Peyer's patch (tissue), 4 donors: ENCODE measurements at regions not wholly inside any gene's neighbourhood (a gene's known extent, or its start where the extent isn't known, plus 50 kb on each side); places are given as distances from the start of the nearest gene placed in this dataset.

ENCODE experiments used
- DNase-seq, 3 donors: peaks; one replicate each; pipeline ENCODE4 v3.0.0-alpha.2; 2017 to 2019
- H3K27ac ChIP-seq, 4 donors: fragments of 200-600 bp; sonication (generic); one replicate each; pipeline ENCODE4 v1.5.1; 2016 to 2019
- H3K27me3 ChIP-seq, 2 donors: fragments of 200-600 bp; sonication (generic); one replicate each; pipeline ENCODE4 v1.5.1; 2019
- H3K36me3 ChIP-seq, 3 donors: fragments of 200-600 bp; sonication (generic); one replicate each; pipeline ENCODE4 v1.5.1; 2016 to 2019
- H3K4me1 ChIP-seq, 4 donors: fragments of 200-600 bp; sonication (generic); one replicate each; pipeline ENCODE4 v1.5.1; 2016 to 2019
- H3K4me3 ChIP-seq, 4 donors: fragments of 200-600 bp; sonication (generic); 1 replicate in 3 of 4; 2 replicates in 1 of 4; pipeline ENCODE4 v1.5.1; 2016 to 2019; ENCODE audit warnings: mild to moderate bottlenecking in 1 of 4
- H3K9me3 ChIP-seq, 4 donors: fragments of 200-600 bp; sonication (generic); one replicate each; pipeline ENCODE4 v1.5.1; 2016 to 2019; ENCODE audit warnings: mild to moderate bottlenecking in 1 of 4
- CTCF ChIP-seq, 6 experiments: fragments of 450-650 bp in 4 of 6; fragments of 200-600 bp in 2 of 6; sonication (generic) in 1 of 6; IDR thresholded peaks; one replicate each; pipeline ENCODE4 v1.5.1; 2017 to 2019; ENCODE audit warnings: antibody characterized with exemption in 6 of 6, mild to moderate bottlenecking in 3 of 6, moderate library complexity in 1 of 6
- POLR2A ChIP-seq, 2 donors: fragments of 450-650 bp; IDR thresholded peaks; one replicate each; pipeline ENCODE4 v1.5.1; 2017; ENCODE audit warnings: antibody characterized with exemption in 2 of 2, mild to moderate bottlenecking in 2 of 2, moderate library complexity in 2 of 2

GRCh38 chr9:31275419-31275818 lies 1109.0 kb upstream of the ACO1 start:
- Histone ChIP-seq H3K36me3 (no peaks in the 10 kb centered on the region), H3K9me3 (no peaks in the 10 kb centered on the region), H3K4me3 (no peak overlapping the region), H3K27ac (no peak overlapping the region), H3K27me3 (no peaks in the 10 kb centered on the region), H3K4me1 (no peaks in the 10 kb centered on the region)
- DNase-seq, result no peak
- no peak for TF ChIP-seq CTCF (IDR thresholded peaks at IDR 0.05)
- no peak for TF ChIP-seq POLR2A (IDR thresholded peaks at IDR 0.05)

GRCh38 chr9:31290731-31291130 lies 1093.7 kb upstream of the ACO1 start:
- Histone ChIP-seq H3K4me3 (no peak overlapping the region), H3K9me3 (no peaks in the 10 kb centered on the region), H3K4me1 (no peaks in the 10 kb centered on the region), H3K36me3 (no peaks in the 10 kb centered on the region), H3K27ac (no peak overlapping the region), H3K27me3 (no peaks in the 10 kb centered on the region)
- TF ChIP-seq POLR2A (IDR thresholded peaks at IDR 0.05) (no peak), CTCF (IDR thresholded peaks at IDR 0.05) (no peak)
- DNase-seq, result no peak

- H3K4me3 ChIP-seq, result no peak overlapping the region
Observed at GRCh38 chr9:31302620-31303418, 1081.6 kb upstream of the ACO1 start.

GRCh38 chr9:31304576-31304975 lies 1079.9 kb upstream of the ACO1 start:
- no peaks in the 10 kb centered on the region for H3K27me3 ChIP-seq
- H3K36me3 ChIP-seq, result no peaks in the 10 kb centered on the region
- TF ChIP-seq POLR2A (IDR thresholded peaks at IDR 0.05) (no peak), CTCF (IDR thresholded peaks at IDR 0.05) (no peak)
- H3K27ac ChIP-seq, result no peak overlapping the region
- DNase-seq, result no peak
- H3K4me3 ChIP-seq, result no peak overlapping the region
- H3K9me3 ChIP-seq, result no peaks in the 10 kb centered on the region
- peaks cover 0 to 5% (median 0%) of the 10 kb centered on the region in 4 donors for H3K4me1 ChIP-seq

More at GRCh38 chr9:31302620-31303418, 1081.6 kb upstream of the ACO1 start:
- Histone ChIP-seq H3K36me3 (no peaks in the 10 kb centered on the region), H3K9me3 (no peaks in the 10 kb centered on the region), H3K27me3 (no peaks in the 10 kb centered on the region), H3K4me1 (peaks cover 0 to 5% (median 0%) of the 10 kb centered on the region in 4 donors), H3K27ac (no peak overlapping the region)
- DNase-seq, result no peak
- TF ChIP-seq POLR2A (IDR thresholded peaks at IDR 0.05) (no peak), CTCF (IDR thresholded peaks at IDR 0.05) (no peak)

GRCh38 chr9:31314241-31314640 lies 1070.2 kb upstream of the ACO1 start:
- no peaks in the 10 kb centered on the region for H3K27me3 ChIP-seq
- TF ChIP-seq CTCF (IDR thresholded peaks at IDR 0.05) (no peak), POLR2A (IDR thresholded peaks at IDR 0.05) (no peak)
- no peak for DNase-seq
- H3K4me3 ChIP-seq, result no peak overlapping the region
- H3K36me3 ChIP-seq, result no peaks in the 10 kb centered on the region
- no peaks in the 10 kb centered on the region for H3K9me3 ChIP-seq
- H3K4me1 ChIP-seq, result no peaks in the 10 kb centered on the region
- no peak overlapping the region for H3K27ac ChIP-seq
